A673 (cell line): ENCODE measurements at regions not wholly inside any gene's neighbourhood (a gene's known extent, or its start where the extent isn't known, plus 50 kb on each side); places are given as distances from the start of the nearest gene placed in this dataset.

Source experiments
- CTCF ChIP-seq: fragments of 300-800, 200-600 bp; sonication (generic); conservative IDR thresholded peaks from 2 replicates; pipeline ENCODE4 v1.5.1; 2017; ENCODE audit warnings: low read depth, mild to moderate bottlenecking, antibody characterized with exemption, low read length, moderate library complexity, mixed read lengths
- EZH2 ChIP-seq: fragments of 200-600 bp; sonication (generic); IDR thresholded peaks from 2 replicates; pipeline ENCODE4 v1.6.1; 2017; ENCODE audit warnings: borderline replicate concordance, low read depth, mild to moderate bottlenecking, mixed read lengths, antibody characterized with exemption, low read length; ENCODE audit not compliant: poor library complexity, severe bottlenecking

DNA sequence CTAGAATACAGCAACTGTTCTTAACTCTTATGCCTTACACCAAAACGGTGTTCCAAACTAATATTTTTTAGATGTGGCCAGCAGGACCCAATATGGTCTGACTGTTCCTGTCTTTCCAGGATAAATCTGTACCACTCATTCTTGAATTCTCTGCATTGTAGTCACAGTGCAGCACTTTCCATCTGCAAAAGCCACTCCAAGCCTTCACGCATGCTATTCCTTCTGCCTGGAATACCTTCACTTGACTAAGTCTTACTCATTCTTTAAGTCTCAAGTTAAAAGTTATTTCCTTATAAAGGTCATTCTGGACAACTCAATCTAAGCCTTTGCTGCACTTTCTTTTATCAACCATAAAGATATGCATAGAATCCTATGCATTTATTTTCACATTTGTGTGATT is 1194.5 kb downstream of the PLA2G4A start:
- no peak for TF ChIP-seq EZH2
- TF ChIP-seq CTCF = no peak
